Uterus (tissue), 2 donors: ENCODE measurements at regions not wholly inside any gene's neighbourhood (a gene's known extent, or its start where the extent isn't known, plus 50 kb on each side); places are given as distances from the start of the nearest gene placed in this dataset.

ENCODE experiments used
- POLR2A ChIP-seq, 2 donors: fragments of 450-650 bp; IDR thresholded peaks; one replicate each; pipeline ENCODE4 v1.6.1; 2016; ENCODE audit warnings: antibody characterized with exemption in 2 of 2, mild to moderate bottlenecking in 1 of 2, moderate library complexity in 1 of 2
- TF ChIP-seq, protein P1 (sequence below), 4 experiments: fragments of 200-600 bp in 2 of 4; fragments of 450-650 bp in 2 of 4; sonication (generic) in 2 of 4; IDR thresholded peaks; one replicate each; pipeline ENCODE4 v1.5.1; 2016 to 2019; ENCODE audit warnings: antibody characterized with exemption in 4 of 4, mild to moderate bottlenecking in 2 of 4, moderate library complexity in 1 of 4

DNA sequence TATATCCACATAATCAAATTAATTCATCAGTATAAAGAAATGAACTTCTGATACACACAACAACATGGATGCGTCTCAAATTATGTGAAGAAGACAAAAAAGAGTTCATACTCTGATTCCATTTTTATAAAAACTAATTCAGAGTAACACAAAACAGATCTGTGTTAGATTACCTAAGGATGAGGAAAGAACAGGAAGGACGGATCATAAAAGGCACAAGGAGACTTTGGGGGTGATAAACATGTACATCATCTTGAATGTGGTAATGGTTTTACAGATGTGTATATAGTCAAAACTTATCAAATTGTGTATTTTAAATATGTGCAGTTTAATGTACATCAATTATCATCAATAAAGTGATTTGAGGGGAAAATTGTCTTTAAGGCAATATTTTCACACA, 59.9 kb upstream of the DOCK9 start:
- TF ChIP-seq, protein P1, sequence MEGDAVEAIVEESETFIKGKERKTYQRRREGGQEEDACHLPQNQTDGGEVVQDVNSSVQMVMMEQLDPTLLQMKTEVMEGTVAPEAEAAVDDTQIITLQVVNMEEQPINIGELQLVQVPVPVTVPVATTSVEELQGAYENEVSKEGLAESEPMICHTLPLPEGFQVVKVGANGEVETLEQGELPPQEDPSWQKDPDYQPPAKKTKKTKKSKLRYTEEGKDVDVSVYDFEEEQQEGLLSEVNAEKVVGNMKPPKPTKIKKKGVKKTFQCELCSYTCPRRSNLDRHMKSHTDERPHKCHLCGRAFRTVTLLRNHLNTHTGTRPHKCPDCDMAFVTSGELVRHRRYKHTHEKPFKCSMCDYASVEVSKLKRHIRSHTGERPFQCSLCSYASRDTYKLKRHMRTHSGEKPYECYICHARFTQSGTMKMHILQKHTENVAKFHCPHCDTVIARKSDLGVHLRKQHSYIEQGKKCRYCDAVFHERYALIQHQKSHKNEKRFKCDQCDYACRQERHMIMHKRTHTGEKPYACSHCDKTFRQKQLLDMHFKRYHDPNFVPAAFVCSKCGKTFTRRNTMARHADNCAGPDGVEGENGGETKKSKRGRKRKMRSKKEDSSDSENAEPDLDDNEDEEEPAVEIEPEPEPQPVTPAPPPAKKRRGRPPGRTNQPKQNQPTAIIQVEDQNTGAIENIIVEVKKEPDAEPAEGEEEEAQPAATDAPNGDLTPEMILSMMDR (IDR thresholded peaks at IDR 0.05) = no peak
- TF ChIP-seq POLR2A (IDR thresholded peaks at IDR 0.05) = no peak
